ENCODE measurements at regions not wholly inside any gene's neighbourhood (a gene's known extent, or its start where the extent isn't known, plus 50 kb on each side); places are given as distances from the start of the nearest gene placed in this dataset.

GRCh38 chr15:38171973-38172372 is 80.7 kb upstream of the SPRED1 start:
- H3K36me3 Mint-ChIP-seq (ENCODE audit: low read depth): no peaks in the 10 kb centered on the region
- CTCF ChIA-PET: no interaction called here

GRCh38 chr15:38174691-38175090 is 77.9 kb upstream of the SPRED1 start:
- ChIA-PET POLR2A (no interaction called here), CTCF (no interaction called here)
- no peak for ATAC-seq
- no peak for DNase-seq
- no peak overlapping the region for H3K4me3 Mint-ChIP-seq
- H3K27ac Mint-ChIP-seq: no peak overlapping the region
- no peaks in the 10 kb centered on the region for H3K9me3 Mint-ChIP-seq (ENCODE audit: insufficient read depth)
- H3K4me1 Mint-ChIP-seq (ENCODE audit: low read depth): no peaks in the 10 kb centered on the region
- peaks cover 17% of the 10 kb centered on the region for H3K27me3 Mint-ChIP-seq (ENCODE audit: low read depth)
- H3K36me3 Mint-ChIP-seq (ENCODE audit: low read depth): no peaks in the 10 kb centered on the region

More at GRCh38 chr15:38171973-38172372, 80.7 kb upstream of the SPRED1 start:
- ATAC-seq (no peak), DNase-seq (no peak)
- no peaks in the 10 kb centered on the region for H3K4me1 Mint-ChIP-seq (ENCODE audit: low read depth)
- no peak overlapping the region for H3K4me3 Mint-ChIP-seq
- peaks cover 18% of the 10 kb centered on the region for H3K27me3 Mint-ChIP-seq (ENCODE audit: low read depth)
- no peak overlapping the region for H3K27ac Mint-ChIP-seq
- no peaks in the 10 kb centered on the region for H3K9me3 Mint-ChIP-seq (ENCODE audit: insufficient read depth)
- POLR2A ChIA-PET: no interaction called here

GRCh38 chr15:38176155-38176554 is 76.5 kb upstream of the SPRED1 start:
- Mint-ChIP-seq H3K9me3 (ENCODE audit: insufficient read depth) (no peaks in the 10 kb centered on the region), H3K36me3 (ENCODE audit: low read depth) (no peaks in the 10 kb centered on the region), H3K27ac (no peak overlapping the region), H3K27me3 (ENCODE audit: low read depth) (peaks cover 16% of the 10 kb centered on the region), H3K4me1 (ENCODE audit: low read depth) (no peaks in the 10 kb centered on the region), H3K4me3 (no peak overlapping the region)
- ATAC-seq: no peak
- CTCF ChIA-PET: no interaction called here
- no peak for DNase-seq
- POLR2A ChIA-PET: no interaction called here

- H3K9me3 Mint-ChIP-seq (ENCODE audit: insufficient read depth): no peaks in the 10 kb centered on the region
- ATAC-seq: no peak
- H3K27me3 Mint-ChIP-seq (ENCODE audit: low read depth): peaks cover 14% of the 10 kb centered on the region
- no peaks in the 10 kb centered on the region for H3K36me3 Mint-ChIP-seq (ENCODE audit: low read depth)
- no peak overlapping the region for H3K4me3 Mint-ChIP-seq
- DNase-seq: no peak
- H3K4me1 Mint-ChIP-seq (ENCODE audit: low read depth): no peaks in the 10 kb centered on the region
- ChIA-PET CTCF (no interaction called here), POLR2A (no interaction called here)
- H3K27ac Mint-ChIP-seq: no peak overlapping the region
Observed at GRCh38 chr15:38176691-38177090, 75.9 kb upstream of the SPRED1 start.

GRCh38 chr15:38182900-38183299 is 69.7 kb upstream of the SPRED1 start:
- DNase-seq (no peak), ATAC-seq (no peak)
- Mint-ChIP-seq H3K4me3 (no peak overlapping the region), H3K36me3 (ENCODE audit: low read depth) (no peaks in the 10 kb centered on the region), H3K4me1 (ENCODE audit: low read depth) (no peaks in the 10 kb centered on the region), H3K9me3 (ENCODE audit: insufficient read depth) (no peaks in the 10 kb centered on the region), H3K27ac (no peak overlapping the region), H3K27me3 (ENCODE audit: low read depth) (peaks cover 13% of the 10 kb centered on the region)
- CTCF ChIA-PET: no interaction called here
- POLR2A ChIA-PET: no interaction called here

GRCh38 chr15:38186507-38186906 is 66.1 kb upstream of the SPRED1 start:
- no peaks in the 10 kb centered on the region for H3K36me3 Mint-ChIP-seq (ENCODE audit: low read depth)

GRCh38 chr15:38187630-38188313 is 64.9 kb upstream of the SPRED1 start:
- no peaks in the 10 kb centered on the region for H3K4me1 Mint-ChIP-seq (ENCODE audit: low read depth)
- no peak overlapping the region for H3K27ac Mint-ChIP-seq
- ChIA-PET CTCF (no interaction called here), POLR2A (no interaction called here)
- DNase-seq (no peak), ATAC-seq (no peak)
- no peak overlapping the region for H3K4me3 Mint-ChIP-seq
- peaks cover 22% of the 10 kb centered on the region for H3K27me3 Mint-ChIP-seq (ENCODE audit: low read depth)
- H3K36me3 Mint-ChIP-seq (ENCODE audit: low read depth): no peaks in the 10 kb centered on the region
- H3K9me3 Mint-ChIP-seq (ENCODE audit: insufficient read depth): no peaks in the 10 kb centered on the region

More at GRCh38 chr15:38186507-38186906, 66.1 kb upstream of the SPRED1 start:
- H3K4me1 Mint-ChIP-seq (ENCODE audit: low read depth): no peaks in the 10 kb centered on the region
- CTCF ChIA-PET: no interaction called here
- ATAC-seq: no peak
- no peak overlapping the region for H3K27ac Mint-ChIP-seq
- H3K4me3 Mint-ChIP-seq: no peak overlapping the region
- peaks cover 22% of the 10 kb centered on the region for H3K27me3 Mint-ChIP-seq (ENCODE audit: low read depth)
- POLR2A ChIA-PET: no interaction called here
- no peaks in the 10 kb centered on the region for H3K9me3 Mint-ChIP-seq (ENCODE audit: insufficient read depth)
- no peak for DNase-seq

- H3K36me3 Mint-ChIP-seq (ENCODE audit: low read depth): no peaks in the 10 kb centered on the region
- H3K4me1 Mint-ChIP-seq (ENCODE audit: low read depth): no peaks in the 10 kb centered on the region
- ChIA-PET POLR2A (interaction anchor here (0.6 kb wide), 1 partner anchor 83 kb away, joined by 3 read pairs; no protein-coding TSS in a partner anchor), CTCF (no interaction called here)
- H3K27ac Mint-ChIP-seq: no peak overlapping the region
- H3K9me3 Mint-ChIP-seq (ENCODE audit: insufficient read depth): no peaks in the 10 kb centered on the region
- peaks cover 22% of the 10 kb centered on the region for H3K27me3 Mint-ChIP-seq (ENCODE audit: low read depth)
- H3K4me3 Mint-ChIP-seq: no peak overlapping the region
- DNase-seq (no peak), ATAC-seq (no peak)
Observed at GRCh38 chr15:38189671-38190295, 62.9 kb upstream of the SPRED1 start.

- Mint-ChIP-seq H3K4me3 (no peak overlapping the region), H3K27ac (no peak overlapping the region), H3K36me3 (ENCODE audit: low read depth) (no peaks in the 10 kb centered on the region), H3K4me1 (ENCODE audit: low read depth) (no peaks in the 10 kb centered on the region), H3K9me3 (ENCODE audit: insufficient read depth) (no peaks in the 10 kb centered on the region), H3K27me3 (ENCODE audit: low read depth) (peaks cover 22% of the 10 kb centered on the region)
- POLR2A ChIA-PET: no interaction called here
- DNase-seq (no peak), ATAC-seq (no peak)
- CTCF ChIA-PET: no interaction called here
Observed at GRCh38 chr15:38190501-38190900, 62.1 kb upstream of the SPRED1 start.

GRCh38 chr15:38192496-38192895 is 60.1 kb upstream of the SPRED1 start:
- ChIA-PET CTCF (interaction anchor here (0.6 kb wide), 1 partner anchor 1520 kb away, joined by 3 read pairs; no protein-coding TSS in a partner anchor), POLR2A (no interaction called here)
- no peak overlapping the region for H3K4me3 Mint-ChIP-seq
- no peak for ATAC-seq
- DNase-seq: no peak
- no peaks in the 10 kb centered on the region for H3K4me1 Mint-ChIP-seq (ENCODE audit: low read depth)
- H3K9me3 Mint-ChIP-seq (ENCODE audit: insufficient read depth): no peaks in the 10 kb centered on the region
- no peak overlapping the region for H3K27ac Mint-ChIP-seq
- H3K27me3 Mint-ChIP-seq (ENCODE audit: low read depth): peaks cover 17% of the 10 kb centered on the region
- no peaks in the 10 kb centered on the region for H3K36me3 Mint-ChIP-seq (ENCODE audit: low read depth)

GRCh38 chr15:38193496-38193895 is 59.1 kb upstream of the SPRED1 start:
- no peak overlapping the region for H3K27ac Mint-ChIP-seq
- no peaks in the 10 kb centered on the region for H3K4me1 Mint-ChIP-seq (ENCODE audit: low read depth)
- H3K36me3 Mint-ChIP-seq (ENCODE audit: low read depth): no peaks in the 10 kb centered on the region
- ChIA-PET POLR2A (no interaction called here), CTCF (no interaction called here)
- no peak overlapping the region for H3K4me3 Mint-ChIP-seq
- DNase-seq (no peak), ATAC-seq (no peak)
- H3K27me3 Mint-ChIP-seq (ENCODE audit: low read depth): peaks cover 12% of the 10 kb centered on the region
- H3K9me3 Mint-ChIP-seq (ENCODE audit: insufficient read depth): no peaks in the 10 kb centered on the region

GRCh38 chr15:38195191-38195901 is 57.3 kb upstream of the SPRED1 start:
- ChIA-PET CTCF (interaction anchor here (1.0 kb wide), 1 partner anchor 11 kb away, joined by 4 read pairs; no protein-coding TSS in a partner anchor), POLR2A (no interaction called here)
- no peak overlapping the region for H3K27ac Mint-ChIP-seq
- H3K36me3 Mint-ChIP-seq (ENCODE audit: low read depth): no peaks in the 10 kb centered on the region
- H3K9me3 Mint-ChIP-seq (ENCODE audit: insufficient read depth): no peaks in the 10 kb centered on the region
- no peak overlapping the region for H3K4me3 Mint-ChIP-seq
- no peak for DNase-seq
- peaks cover 7% of the 10 kb centered on the region for H3K27me3 Mint-ChIP-seq (ENCODE audit: low read depth)
- no peaks in the 10 kb centered on the region for H3K4me1 Mint-ChIP-seq (ENCODE audit: low read depth)
- ATAC-seq: no peak
